ENCODE measurements at regions not wholly inside any gene's neighbourhood (a gene's known extent, or its start where the extent isn't known, plus 50 kb on each side); places are given as distances from the start of the nearest gene placed in this dataset.
"Not testable (repeated sequence)": the region's sequence is repeated elsewhere in the genome, so short reads cannot be mapped to it uniquely, and the experiment has no call there.

- no peak for DNase-seq (ENCODE audit: low read depth)
Measured at GRCh38 chr2:154507186-154507585, 191.3 kb upstream of the KCNJ3 start.

DNA sequence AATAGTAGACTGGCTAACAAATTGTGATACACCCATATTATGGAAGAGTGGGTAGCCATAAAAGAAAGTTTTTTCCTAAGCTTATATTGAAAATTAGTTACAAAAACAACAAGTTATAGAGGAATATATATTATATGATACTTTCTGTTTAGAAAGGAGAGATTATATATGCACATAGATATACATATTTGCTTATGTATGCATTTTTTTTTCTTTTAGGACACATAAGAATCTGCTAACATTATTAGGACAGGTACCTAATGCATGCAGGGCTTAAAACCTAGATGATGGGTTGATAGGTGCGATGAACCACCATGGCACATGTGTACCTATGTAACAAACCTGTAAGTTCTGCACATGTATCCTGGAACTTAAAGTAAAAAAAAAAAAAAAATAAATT is 179.6 kb upstream of the KCNJ3 start:
- no peak for DNase-seq (ENCODE audit: low read depth)

- DNase-seq (ENCODE audit: low read depth): not testable (repeated sequence)
Measured at GRCh38 chr2:154520951-154521350, 177.5 kb upstream of the KCNJ3 start.

DNA sequence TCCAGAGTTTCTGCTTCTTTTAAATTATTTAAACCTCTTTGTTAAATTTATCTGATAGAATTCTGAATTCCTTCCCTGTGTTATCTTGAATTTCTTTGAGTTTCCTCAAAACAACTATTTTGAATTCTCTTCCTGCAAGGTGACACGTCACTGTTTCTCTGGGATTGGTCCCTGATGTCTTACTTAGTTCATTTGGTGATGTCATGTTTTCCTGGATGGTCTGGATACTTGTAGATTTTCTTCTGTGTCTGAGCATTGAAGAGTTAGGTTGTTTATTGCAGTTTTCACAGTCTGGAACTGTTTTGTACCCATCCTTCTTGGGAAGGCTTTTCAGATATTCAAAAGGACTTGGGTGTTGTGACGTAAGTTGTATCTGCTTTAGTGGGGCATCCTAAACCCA is 172.3 kb upstream of the KCNJ3 start:
- no peak for DNase-seq (ENCODE audit: low read depth)

GRCh38 chr2:154527962-154528361 is 170.5 kb upstream of the KCNJ3 start:
- no peak for DNase-seq (ENCODE audit: low read depth)

DNA sequence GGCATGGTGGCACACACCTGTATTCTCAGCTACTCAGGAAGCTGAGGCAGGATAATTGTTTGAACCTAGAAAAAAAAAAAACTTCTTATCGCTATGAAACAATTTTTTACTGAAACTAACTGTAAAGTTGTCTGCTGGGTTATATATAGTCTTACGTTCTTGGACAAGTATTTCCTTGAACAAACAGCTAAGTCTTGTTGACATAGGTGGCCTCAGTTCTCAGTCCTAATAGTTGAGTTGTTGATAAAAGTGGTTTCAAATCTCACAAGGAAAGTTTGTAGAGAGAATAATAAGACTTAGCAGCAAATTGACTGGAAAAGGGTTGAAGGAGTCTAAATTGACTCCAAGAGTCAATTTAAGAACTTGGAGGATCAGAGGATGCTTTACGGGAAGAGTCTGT is 166.5 kb upstream of the KCNJ3 start:
- DNase-seq (ENCODE audit: low read depth): no peak

DNA sequence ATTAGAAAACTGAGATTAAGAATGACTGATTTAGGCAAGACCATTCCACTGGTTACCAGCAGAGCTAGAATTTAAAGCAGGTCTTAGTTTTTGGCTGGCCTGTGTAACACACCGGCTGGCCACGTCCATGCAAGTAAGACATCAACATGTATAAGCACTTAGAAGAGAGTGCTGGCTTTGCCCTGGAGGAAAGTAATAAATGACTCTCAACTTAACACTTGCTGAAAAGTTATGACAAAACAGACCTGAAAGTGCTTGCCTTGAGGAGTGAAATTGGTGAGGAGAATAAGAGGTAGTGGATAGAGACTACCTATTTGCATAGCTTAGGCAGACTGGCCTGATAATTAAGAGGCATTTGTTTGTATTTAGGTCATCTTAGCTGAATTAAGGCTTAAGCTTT is 165.7 kb upstream of the KCNJ3 start:
- no peak for DNase-seq (ENCODE audit: low read depth)

DNA sequence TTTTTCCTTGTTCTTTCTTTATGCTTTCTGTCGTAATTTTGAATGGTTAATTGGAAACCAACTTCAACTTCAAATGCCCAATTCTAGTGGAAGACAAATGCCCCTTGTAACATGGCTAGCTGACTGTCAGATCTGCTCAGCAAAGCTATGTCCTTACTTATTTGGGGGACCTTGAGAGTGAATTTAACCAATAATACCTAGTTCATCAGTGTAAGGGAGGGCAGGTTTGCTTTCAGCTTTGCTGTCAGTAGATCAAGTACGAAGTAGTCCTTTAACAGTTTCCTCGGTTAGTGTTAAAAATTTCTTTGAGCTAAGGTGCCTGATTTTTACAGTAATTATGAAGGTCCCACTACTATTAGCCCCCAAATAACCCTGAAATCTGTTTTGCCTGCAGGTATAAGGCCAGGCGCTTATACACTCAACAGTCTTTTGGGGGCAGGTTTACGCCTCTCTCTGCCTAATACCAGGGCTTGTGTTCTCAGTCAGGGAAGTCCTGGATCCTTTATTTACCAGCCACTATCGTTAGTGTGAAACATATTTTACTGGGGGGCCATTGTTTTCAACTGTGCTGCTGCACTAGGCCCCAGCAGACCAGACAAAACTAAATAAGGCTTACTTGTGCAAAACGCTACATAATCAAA is 165.1 kb upstream of the KCNJ3 start:
- no peak for DNase-seq (ENCODE audit: low read depth)

- DNase-seq (ENCODE audit: low read depth): no peak
Measured at GRCh38 chr2:154537024-154537423, 161.5 kb upstream of the KCNJ3 start.

GRCh38 chr2:154537843-154538450 is 160.5 kb upstream of the KCNJ3 start:
- no peak for DNase-seq (ENCODE audit: low read depth)

GRCh38 chr2:154546341-154546740 is 152.2 kb upstream of the KCNJ3 start:
- DNase-seq (ENCODE audit: low read depth): no peak

- no peak for DNase-seq (ENCODE audit: low read depth)
Measured at GRCh38 chr2:154549869-154550268, 148.6 kb upstream of the KCNJ3 start.

- no peak for DNase-seq (ENCODE audit: low read depth)
Measured at GRCh38 chr2:154551649-154552048, 146.8 kb upstream of the KCNJ3 start.

DNA sequence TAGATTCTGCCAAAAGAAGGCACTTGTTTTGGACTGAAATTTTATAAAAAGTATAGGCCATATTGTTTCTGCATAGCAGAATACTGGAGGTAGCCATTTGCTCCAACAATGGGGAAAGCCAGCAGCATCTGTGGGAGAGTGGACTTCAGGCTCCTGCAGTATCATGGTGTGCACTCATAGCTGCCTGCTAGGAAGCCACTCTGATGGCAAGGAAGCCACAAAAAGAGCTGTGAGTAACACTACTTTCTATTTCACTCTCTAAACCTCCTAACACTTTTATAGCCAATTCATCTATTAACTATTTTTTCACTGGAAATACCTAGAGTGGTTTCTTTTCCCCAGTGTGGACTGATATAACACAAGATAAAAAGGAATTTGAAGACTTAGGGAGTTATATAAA is 144.4 kb upstream of the KCNJ3 start:
- no peak for DNase-seq (ENCODE audit: low read depth)

DNA sequence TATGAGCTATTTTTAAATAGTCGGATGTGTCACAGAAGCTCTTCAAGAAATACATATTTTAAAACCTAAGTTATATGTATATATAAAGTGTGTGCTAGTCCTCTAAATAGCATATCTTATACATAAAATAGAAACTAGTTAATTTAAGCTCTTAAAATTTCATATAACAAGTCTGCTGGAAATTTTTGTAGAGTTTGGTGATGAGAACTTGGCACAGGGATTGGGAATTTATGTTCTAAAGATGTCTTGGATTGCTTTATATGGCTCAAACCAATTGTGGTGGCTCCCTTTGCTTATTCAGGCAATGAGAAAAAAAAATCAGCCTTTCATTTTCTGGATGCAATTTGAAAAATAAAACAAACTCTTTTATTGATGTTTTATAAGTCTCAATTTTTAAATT is 142.8 kb upstream of the KCNJ3 start:
- DNase-seq (ENCODE audit: low read depth): no peak

- DNase-seq (ENCODE audit: low read depth): no peak
Measured at GRCh38 chr2:154556146-154556545, 142.3 kb upstream of the KCNJ3 start.

DNA sequence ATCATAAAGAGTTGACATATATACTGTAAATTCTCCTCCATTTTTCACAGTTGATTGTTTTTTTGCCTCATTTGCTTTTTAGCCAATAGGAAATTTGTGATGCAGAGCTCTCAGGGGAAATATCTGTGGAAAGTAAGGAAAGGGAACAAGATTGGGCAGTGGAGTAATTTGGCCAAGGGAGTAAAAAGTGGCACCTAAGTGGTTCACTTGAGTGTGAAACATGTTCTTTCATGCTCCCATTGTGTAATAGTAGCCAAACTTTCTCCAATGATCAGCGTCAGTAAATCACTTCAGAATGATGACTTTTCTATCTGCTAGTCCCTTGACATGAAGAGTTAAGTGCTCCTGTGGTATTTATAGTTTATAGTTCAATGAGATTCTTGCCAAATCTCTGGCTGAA is 141.9 kb upstream of the KCNJ3 start:
- no peak for DNase-seq (ENCODE audit: low read depth)

- no peak for DNase-seq (ENCODE audit: low read depth)
Measured at GRCh38 chr2:154557906-154558305, 140.6 kb upstream of the KCNJ3 start.

- DNase-seq (ENCODE audit: low read depth): no peak
Measured at GRCh38 chr2:154565433-154565832, 133.1 kb upstream of the KCNJ3 start.

DNA sequence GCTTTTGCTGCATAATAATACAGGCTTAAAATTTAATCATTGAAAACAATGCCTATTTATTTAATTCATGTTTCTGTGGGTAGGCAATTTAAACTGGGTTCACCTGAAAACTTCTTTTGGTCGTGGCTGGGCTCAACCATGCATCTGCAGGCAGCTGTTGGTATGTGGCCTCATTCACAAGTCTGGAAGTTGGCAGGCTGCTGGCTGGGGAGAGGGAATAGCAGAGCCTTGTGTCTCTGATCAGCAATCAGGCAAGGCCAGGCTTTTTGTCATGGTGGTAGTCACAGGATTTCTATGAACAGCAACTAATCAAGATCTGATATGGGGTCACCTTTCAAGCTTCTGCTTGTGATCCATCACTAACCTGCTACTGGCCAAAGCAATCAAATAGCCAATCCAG is 130.1 kb upstream of the KCNJ3 start:
- no peak for DNase-seq (ENCODE audit: low read depth)

DNA sequence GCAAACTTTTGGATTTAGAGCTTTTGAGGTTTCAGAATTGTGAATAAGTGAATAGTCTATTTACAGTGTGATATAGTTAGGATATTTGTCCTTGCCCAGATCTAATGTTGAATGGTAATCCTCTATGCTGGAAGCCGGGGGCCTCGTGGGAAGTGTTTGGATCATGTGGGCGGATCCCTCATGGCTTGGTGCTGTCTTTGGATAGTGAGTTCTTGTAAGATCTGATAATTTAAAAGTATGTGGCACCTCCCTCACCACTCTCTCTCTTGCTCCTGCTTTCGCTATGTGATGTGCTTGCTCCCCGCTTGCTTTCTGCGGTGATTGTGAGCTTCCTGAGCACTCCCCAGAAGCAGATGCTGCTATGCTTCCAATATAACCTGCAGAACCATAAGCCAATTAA is 128.0 kb upstream of the KCNJ3 start:
- DNase-seq (ENCODE audit: low read depth): no peak

DNA sequence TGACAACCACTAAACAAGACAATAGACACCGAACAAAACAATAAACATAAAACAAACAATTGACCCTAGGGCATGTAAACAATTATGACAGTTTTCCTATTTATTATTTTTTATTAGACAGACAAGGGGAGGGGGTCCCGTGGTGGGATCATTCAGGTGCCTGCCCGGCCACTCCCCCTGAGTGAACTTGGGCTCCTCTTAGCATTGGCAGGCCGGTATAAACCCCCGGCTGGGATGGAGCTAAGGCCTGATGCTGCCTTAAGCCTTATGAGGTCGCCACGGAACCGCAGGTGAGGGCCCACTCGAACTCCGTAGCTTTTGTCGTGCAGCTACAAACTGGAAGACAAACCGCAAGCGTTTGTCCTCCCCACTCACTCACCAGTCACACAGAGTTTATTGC is 121.8 kb upstream of the KCNJ3 start:
- not testable (repeated sequence) for DNase-seq (ENCODE audit: low read depth)

GRCh38 chr2:154577390-154577789 is 121.1 kb upstream of the KCNJ3 start:
- DNase-seq (ENCODE audit: low read depth): no peak

GRCh38 chr2:154580767-154581166 is 117.7 kb upstream of the KCNJ3 start:
- no peak for DNase-seq (ENCODE audit: low read depth)

All from fibroblast of the conjunctiva (primary cell).